HK-2 (cell line): ENCODE measurements at regions not wholly inside any gene's neighbourhood (a gene's known extent, or its start where the extent isn't known, plus 50 kb on each side); places are given as distances from the start of the nearest gene placed in this dataset.

ENCODE experiments used
- DNase-seq: peaks from one replicate; pipeline ENCODE4 v3.0.0-alpha.2; 2018; ENCODE audit not compliant: unreplicated experiment

GRCh38 chr5:1942158-1942557 lies 59.4 kb upstream of the IRX4 start:
- no peak for DNase-seq

- DNase-seq, result no peak
These were observed 56.5 kb upstream of the IRX4 start for GRCh38 chr5:1939256-1939655.

- no peak for DNase-seq
These were observed 55.7 kb upstream of the IRX4 start for GRCh38 chr5:1938310-1939000.

GRCh38 chr5:1937590-1937989 lies 54.9 kb upstream of the IRX4 start:
- DNase-seq, result no peak

- DNase-seq, result no peak
These were observed 54.2 kb upstream of the IRX4 start for GRCh38 chr5:1936901-1937300.

- DNase-seq, result no peak
These were observed 53.7 kb upstream of the IRX4 start for GRCh38 chr5:1936413-1936812.

- no peak for DNase-seq
These were observed 52.2 kb upstream of the IRX4 start for GRCh38 chr5:1934801-1935429.

GRCh38 chr5:1934056-1934394 lies 51.3 kb upstream of the IRX4 start:
- no peak for DNase-seq

- no peak for DNase-seq
These were observed 50.8 kb upstream of the IRX4 start for GRCh38 chr5:1933364-1934055.
